ENCODE measurements at regions not wholly inside any gene's neighbourhood (a gene's known extent, or its start where the extent isn't known, plus 50 kb on each side); places are given as distances from the start of the nearest gene placed in this dataset.
"Not testable (repeated sequence)": the region's sequence is repeated elsewhere in the genome, so short reads cannot be mapped to it uniquely, and the experiment has no call there.

DNA sequence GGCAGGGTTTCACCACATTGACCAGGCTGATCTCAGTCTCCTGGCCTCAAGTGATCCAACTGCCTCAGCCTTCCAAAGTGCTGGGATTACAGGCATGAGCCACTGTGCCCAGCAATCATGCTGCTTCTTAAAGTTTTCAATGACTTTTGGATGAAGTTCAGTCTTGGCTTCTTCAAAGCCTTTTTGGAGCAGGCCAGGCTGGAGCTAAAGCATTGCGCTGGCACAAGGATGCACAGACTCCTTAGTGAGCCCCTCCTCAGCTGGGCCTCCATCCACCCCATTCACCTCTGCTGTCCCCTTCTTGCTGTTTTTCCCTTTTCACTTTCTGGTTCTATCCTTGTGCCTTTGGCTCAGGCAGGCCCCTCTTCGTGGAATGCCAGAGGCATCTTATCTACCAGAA lies 638.6 kb downstream of the TYW1 start:
- Histone ChIP-seq H3K79me2 (ENCODE audit: insufficient read depth, low read length) (no peaks in the 10 kb centered on the region), H3K27me3 (ENCODE audit: insufficient read depth, low read length, poor library complexity, severe bottlenecking) (no peaks in the 10 kb centered on the region), H3K4me1 (ENCODE audit: insufficient read depth, low read length, poor library complexity, severe bottlenecking) (no peaks in the 10 kb centered on the region), H2AFZ (ENCODE audit: low read length) (no peak overlapping the region), H3K9me2 (replicated peaks; ENCODE audit: low read depth, low read length) (no peaks in the 10 kb centered on the region), H4K20me1 (ENCODE audit: insufficient read depth, low read length, poor library complexity, severe bottlenecking) (no peaks in the 10 kb centered on the region), H3K4me2 (ENCODE audit: low read depth, low read length, poor library complexity, severe bottlenecking) (no peak overlapping the region), H3K36me3 (ENCODE audit: insufficient read depth, low read length) (no peaks in the 10 kb centered on the region), H3K9ac (ENCODE audit: low read depth, low read length, poor library complexity, severe bottlenecking) (no peak overlapping the region), H3K9me3 (ENCODE audit: insufficient read depth, low read depth, low read length) (no peaks in the 10 kb centered on the region), H3K4me3 (ENCODE audit: low read length, poor library complexity, severe bottlenecking) (no peak overlapping the region), H3F3A (ENCODE audit: low read depth) (no peaks in the 10 kb centered on the region)
- TF ChIP-seq, protein P1, sequence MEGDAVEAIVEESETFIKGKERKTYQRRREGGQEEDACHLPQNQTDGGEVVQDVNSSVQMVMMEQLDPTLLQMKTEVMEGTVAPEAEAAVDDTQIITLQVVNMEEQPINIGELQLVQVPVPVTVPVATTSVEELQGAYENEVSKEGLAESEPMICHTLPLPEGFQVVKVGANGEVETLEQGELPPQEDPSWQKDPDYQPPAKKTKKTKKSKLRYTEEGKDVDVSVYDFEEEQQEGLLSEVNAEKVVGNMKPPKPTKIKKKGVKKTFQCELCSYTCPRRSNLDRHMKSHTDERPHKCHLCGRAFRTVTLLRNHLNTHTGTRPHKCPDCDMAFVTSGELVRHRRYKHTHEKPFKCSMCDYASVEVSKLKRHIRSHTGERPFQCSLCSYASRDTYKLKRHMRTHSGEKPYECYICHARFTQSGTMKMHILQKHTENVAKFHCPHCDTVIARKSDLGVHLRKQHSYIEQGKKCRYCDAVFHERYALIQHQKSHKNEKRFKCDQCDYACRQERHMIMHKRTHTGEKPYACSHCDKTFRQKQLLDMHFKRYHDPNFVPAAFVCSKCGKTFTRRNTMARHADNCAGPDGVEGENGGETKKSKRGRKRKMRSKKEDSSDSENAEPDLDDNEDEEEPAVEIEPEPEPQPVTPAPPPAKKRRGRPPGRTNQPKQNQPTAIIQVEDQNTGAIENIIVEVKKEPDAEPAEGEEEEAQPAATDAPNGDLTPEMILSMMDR (conservative IDR thresholded peaks at IDR 0.05; ENCODE audit: low read length): no peak
- no peak for TF ChIP-seq EZH2phosphoT487 (IDR thresholded peaks at IDR 0.05; ENCODE audit: borderline replicate concordance)

DNA sequence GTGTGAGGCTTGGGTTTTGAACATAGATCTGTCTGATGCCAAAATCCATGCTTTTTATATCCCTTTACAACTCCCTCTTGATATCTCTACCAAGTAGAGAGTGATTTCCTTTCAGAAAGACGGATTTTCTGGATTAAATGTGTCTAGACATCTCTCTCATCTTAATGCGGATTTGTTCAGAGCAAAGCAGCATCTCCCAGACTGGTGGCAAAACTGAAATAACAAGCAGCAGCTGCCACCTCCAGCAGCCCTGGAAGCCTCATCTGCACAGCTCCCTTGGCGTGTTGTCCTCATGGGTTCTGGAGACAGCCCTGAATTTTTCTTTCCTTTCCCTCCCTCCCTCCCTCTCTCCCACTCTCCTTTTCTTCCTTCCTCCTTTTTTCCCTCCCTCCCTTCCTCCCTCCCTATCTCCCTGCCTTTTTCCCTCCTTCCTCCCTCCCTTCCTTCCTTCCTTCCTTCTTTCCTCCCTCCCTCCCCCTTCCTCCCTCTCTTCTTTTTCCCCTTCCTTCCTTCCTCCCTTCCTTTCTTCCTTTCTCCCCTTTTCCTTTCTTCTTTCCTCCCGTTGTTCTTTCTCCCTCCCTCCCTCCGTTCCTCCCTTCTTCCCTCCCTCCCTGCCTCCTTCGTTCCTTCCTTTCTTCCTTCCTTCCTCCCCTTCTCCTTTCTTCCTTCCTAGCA lies 639.9 kb downstream of the TYW1 start:
- no peak overlapping the region for H2AFZ ChIP-seq (ENCODE audit: low read length)
- H3K4me3 ChIP-seq (ENCODE audit: low read length, poor library complexity, severe bottlenecking): no peak overlapping the region
- no peak overlapping the region for H3K4me2 ChIP-seq (ENCODE audit: low read depth, low read length, poor library complexity, severe bottlenecking)
- H3K9ac ChIP-seq (ENCODE audit: low read depth, low read length, poor library complexity, severe bottlenecking): no peak overlapping the region
- H3K9me3 ChIP-seq (ENCODE audit: insufficient read depth, low read depth, low read length): no peaks in the 10 kb centered on the region
- H3K4me1 ChIP-seq (ENCODE audit: insufficient read depth, low read length, poor library complexity, severe bottlenecking): no peaks in the 10 kb centered on the region
- TF ChIP-seq, protein P1 (conservative IDR thresholded peaks at IDR 0.05; ENCODE audit: low read length): no peak
- TF ChIP-seq EZH2phosphoT487 (IDR thresholded peaks at IDR 0.05; ENCODE audit: borderline replicate concordance): no peak
- H3K36me3 ChIP-seq (ENCODE audit: insufficient read depth, low read length): no peaks in the 10 kb centered on the region
- no peaks in the 10 kb centered on the region for H3K79me2 ChIP-seq (ENCODE audit: insufficient read depth, low read length)
- no peaks in the 10 kb centered on the region for H3F3A ChIP-seq (ENCODE audit: low read depth)
- no peaks in the 10 kb centered on the region for H4K20me1 ChIP-seq (ENCODE audit: insufficient read depth, low read length, poor library complexity, severe bottlenecking)
- H3K27me3 ChIP-seq (ENCODE audit: insufficient read depth, low read length, poor library complexity, severe bottlenecking): no peaks in the 10 kb centered on the region
- no peaks in the 10 kb centered on the region for H3K9me2 ChIP-seq (replicated peaks; ENCODE audit: low read depth, low read length)

DNA sequence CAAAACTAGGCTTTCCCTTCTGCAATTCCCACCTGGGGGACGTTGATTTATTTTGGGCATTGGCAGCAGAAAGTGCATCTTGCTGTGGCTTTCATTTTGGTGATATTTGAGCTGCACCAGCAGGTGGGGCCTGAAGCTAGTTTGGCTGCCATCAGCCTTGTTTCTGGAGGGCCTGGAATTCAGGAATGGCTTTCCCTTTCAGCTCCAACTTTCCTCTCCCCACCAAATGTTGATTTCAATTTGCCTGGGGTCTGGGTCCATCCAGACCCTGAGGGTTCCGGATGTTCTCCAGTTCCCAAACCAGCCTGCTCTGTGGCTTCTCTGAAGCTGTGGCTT lies 640.4 kb downstream of the TYW1 start:
- no peaks in the 10 kb centered on the region for H3K9me2 ChIP-seq (replicated peaks; ENCODE audit: low read depth, low read length)
- H4K20me1 ChIP-seq (ENCODE audit: insufficient read depth, low read length, poor library complexity, severe bottlenecking): no peaks in the 10 kb centered on the region
- TF ChIP-seq, protein P1 (conservative IDR thresholded peaks at IDR 0.05; ENCODE audit: low read length): no peak
- TF ChIP-seq EZH2phosphoT487 (IDR thresholded peaks at IDR 0.05; ENCODE audit: borderline replicate concordance): no peak
- no peak overlapping the region for H3K4me2 ChIP-seq (ENCODE audit: low read depth, low read length, poor library complexity, severe bottlenecking)
- H3K4me1 ChIP-seq (ENCODE audit: insufficient read depth, low read length, poor library complexity, severe bottlenecking): no peaks in the 10 kb centered on the region
- H3K9ac ChIP-seq (ENCODE audit: low read depth, low read length, poor library complexity, severe bottlenecking): no peak overlapping the region
- H3K4me3 ChIP-seq (ENCODE audit: low read length, poor library complexity, severe bottlenecking): no peak overlapping the region
- no peaks in the 10 kb centered on the region for H3F3A ChIP-seq (ENCODE audit: low read depth)
- no peaks in the 10 kb centered on the region for H3K79me2 ChIP-seq (ENCODE audit: insufficient read depth, low read length)
- no peaks in the 10 kb centered on the region for H3K9me3 ChIP-seq (ENCODE audit: insufficient read depth, low read depth, low read length)
- H3K36me3 ChIP-seq (ENCODE audit: insufficient read depth, low read length): no peaks in the 10 kb centered on the region
- H3K27me3 ChIP-seq (ENCODE audit: insufficient read depth, low read length, poor library complexity, severe bottlenecking): no peaks in the 10 kb centered on the region
- H2AFZ ChIP-seq (ENCODE audit: low read length): no peak overlapping the region

DNA sequence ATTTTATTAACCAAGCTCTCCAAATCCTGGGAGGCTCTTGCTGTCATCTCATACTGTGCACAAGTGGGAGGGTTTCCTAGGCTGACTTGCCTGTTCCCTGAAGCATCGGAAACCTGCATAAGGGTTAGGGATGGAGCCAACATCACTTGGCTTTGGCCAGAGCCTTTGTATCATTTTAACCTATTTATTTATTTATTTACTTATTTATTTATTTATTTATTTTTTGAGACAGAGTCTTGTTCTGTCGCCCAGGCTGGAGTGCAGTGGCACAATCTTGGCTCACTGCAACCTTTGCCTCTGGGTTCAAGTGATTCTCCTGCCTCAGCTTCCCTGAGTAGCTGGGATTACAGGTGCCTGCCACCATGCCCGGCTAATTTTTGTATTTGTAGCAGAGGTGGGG lies 645.9 kb downstream of the TYW1 start:
- not testable (repeated sequence) for H3K4me1 ChIP-seq (ENCODE audit: insufficient read depth, low read length, poor library complexity, severe bottlenecking); H3K4me3 ChIP-seq (ENCODE audit: low read length, poor library complexity, severe bottlenecking); H3K27me3 ChIP-seq (ENCODE audit: insufficient read depth, low read length, poor library complexity, severe bottlenecking); H3K4me2 ChIP-seq (ENCODE audit: low read depth, low read length, poor library complexity, severe bottlenecking); H2AFZ ChIP-seq (ENCODE audit: low read length); H3K79me2 ChIP-seq (ENCODE audit: insufficient read depth, low read length); H3K9me2 ChIP-seq (replicated peaks; ENCODE audit: low read depth, low read length); H4K20me1 ChIP-seq (ENCODE audit: insufficient read depth, low read length, poor library complexity, severe bottlenecking); H3F3A ChIP-seq (ENCODE audit: low read depth); H3K9ac ChIP-seq (ENCODE audit: low read depth, low read length, poor library complexity, severe bottlenecking); H3K36me3 ChIP-seq (ENCODE audit: insufficient read depth, low read length); H3K9me3 ChIP-seq (ENCODE audit: insufficient read depth, low read depth, low read length)
